Chondrocyte (in vitro differentiated cells): ENCODE measurements at regions not wholly inside any gene's neighbourhood (a gene's known extent, or its start where the extent isn't known, plus 50 kb on each side); places are given as distances from the start of the nearest gene placed in this dataset.

ENCODE experiments used
- DNase-seq: peaks from one replicate; pipeline ENCODE4 v3.0.0; 2021; ENCODE audit warnings: mixed read lengths, low spot score
- H3K27ac Mint-ChIP-seq: one replicate; pipeline ENCODE4 v1.8.0; 2021; ENCODE audit warnings: mild to moderate bottlenecking, moderate library complexity, mixed read lengths; ENCODE audit not compliant: unreplicated experiment
- H3K27me3 Mint-ChIP-seq: 2 replicates; pipeline ENCODE4 v1.8.0; 2021; ENCODE audit warnings: low read depth, mixed read lengths
- H3K36me3 Mint-ChIP-seq: 2 replicates; pipeline ENCODE4 v1.8.0; 2021; ENCODE audit warnings: low read depth, mixed read lengths
- H3K4me1 Mint-ChIP-seq: 2 replicates; pipeline ENCODE4 v1.8.0; 2021; ENCODE audit warnings: low read depth, mild to moderate bottlenecking, mixed read lengths
- H3K4me3 Mint-ChIP-seq: one replicate; pipeline ENCODE4 v1.8.0; 2021; ENCODE audit warnings: mild to moderate bottlenecking, moderate library complexity, mixed read lengths; ENCODE audit not compliant: unreplicated experiment
- H3K9me3 Mint-ChIP-seq: 2 replicates; pipeline ENCODE4 v1.8.0; 2021; ENCODE audit warnings: low read depth, mixed read lengths
- TF ChIP-seq, protein P1 (sequence below): fragments of 200-600 bp; sonication (generic); IDR thresholded peaks from 2 replicates; pipeline ENCODE4 v1.5.0; 2021; ENCODE audit warnings: antibody characterized with exemption, mild to moderate bottlenecking, moderate library complexity

DNA sequence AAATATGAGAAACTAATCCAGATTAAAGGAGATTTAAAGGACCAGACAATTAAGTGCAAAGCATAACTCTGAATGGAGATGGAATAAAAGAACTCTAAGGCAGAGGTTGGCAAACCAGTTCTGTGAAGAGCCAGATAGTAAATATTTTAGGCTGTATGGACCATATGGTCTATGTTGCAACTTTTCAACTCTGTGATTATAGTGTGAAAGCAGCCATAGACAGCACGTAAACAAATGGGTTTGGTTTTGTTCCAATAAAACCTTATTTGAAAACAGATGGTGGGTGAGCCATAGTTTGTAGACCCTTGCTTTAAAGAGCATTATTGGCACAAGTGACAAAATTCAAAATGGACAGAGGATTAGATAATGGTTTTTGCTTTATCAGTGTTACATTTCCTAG lies 884.1 kb downstream of the CCSER2 start:
- DNase-seq, result no peak
- Mint-ChIP-seq H3K4me3 (no peak overlapping the region), H3K36me3 (no peaks in the 10 kb centered on the region), H3K9me3 (peaks cover 12% of the 10 kb centered on the region), H3K27me3 (peaks cover 2% of the 10 kb centered on the region), H3K4me1 (peaks cover 4% of the 10 kb centered on the region), H3K27ac (no peak overlapping the region)
- TF ChIP-seq, protein P1, sequence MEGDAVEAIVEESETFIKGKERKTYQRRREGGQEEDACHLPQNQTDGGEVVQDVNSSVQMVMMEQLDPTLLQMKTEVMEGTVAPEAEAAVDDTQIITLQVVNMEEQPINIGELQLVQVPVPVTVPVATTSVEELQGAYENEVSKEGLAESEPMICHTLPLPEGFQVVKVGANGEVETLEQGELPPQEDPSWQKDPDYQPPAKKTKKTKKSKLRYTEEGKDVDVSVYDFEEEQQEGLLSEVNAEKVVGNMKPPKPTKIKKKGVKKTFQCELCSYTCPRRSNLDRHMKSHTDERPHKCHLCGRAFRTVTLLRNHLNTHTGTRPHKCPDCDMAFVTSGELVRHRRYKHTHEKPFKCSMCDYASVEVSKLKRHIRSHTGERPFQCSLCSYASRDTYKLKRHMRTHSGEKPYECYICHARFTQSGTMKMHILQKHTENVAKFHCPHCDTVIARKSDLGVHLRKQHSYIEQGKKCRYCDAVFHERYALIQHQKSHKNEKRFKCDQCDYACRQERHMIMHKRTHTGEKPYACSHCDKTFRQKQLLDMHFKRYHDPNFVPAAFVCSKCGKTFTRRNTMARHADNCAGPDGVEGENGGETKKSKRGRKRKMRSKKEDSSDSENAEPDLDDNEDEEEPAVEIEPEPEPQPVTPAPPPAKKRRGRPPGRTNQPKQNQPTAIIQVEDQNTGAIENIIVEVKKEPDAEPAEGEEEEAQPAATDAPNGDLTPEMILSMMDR, result no peak

DNA sequence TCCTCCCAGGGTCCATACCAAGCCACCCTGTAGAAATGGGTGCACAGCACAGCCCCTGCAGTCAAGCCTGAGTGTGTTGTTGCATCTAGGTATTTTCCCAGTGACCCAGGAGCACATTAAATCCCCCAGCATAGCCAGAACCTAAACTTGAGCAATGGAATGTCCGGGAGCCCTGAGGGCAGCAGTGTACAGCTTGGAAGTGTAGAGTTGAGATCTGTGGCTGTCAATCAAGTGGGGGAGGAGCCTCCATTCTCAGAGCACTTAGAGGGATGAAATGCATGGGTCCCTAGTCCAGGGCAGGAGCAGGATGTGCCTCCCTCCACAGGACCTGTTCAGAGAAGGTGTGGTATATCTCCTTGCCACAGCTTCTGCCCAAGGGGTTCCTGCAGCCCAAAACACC lies 885.1 kb downstream of the CCSER2 start:
- H3K9me3 Mint-ChIP-seq, result peaks cover 12% of the 10 kb centered on the region
- no peak overlapping the region for H3K4me3 Mint-ChIP-seq
- peaks cover 2% of the 10 kb centered on the region for H3K27me3 Mint-ChIP-seq
- DNase-seq, result no peak
- peaks cover 4% of the 10 kb centered on the region for H3K4me1 Mint-ChIP-seq
- no peak overlapping the region for H3K27ac Mint-ChIP-seq
- no peaks in the 10 kb centered on the region for H3K36me3 Mint-ChIP-seq
- TF ChIP-seq, protein P1, result no peak

DNA sequence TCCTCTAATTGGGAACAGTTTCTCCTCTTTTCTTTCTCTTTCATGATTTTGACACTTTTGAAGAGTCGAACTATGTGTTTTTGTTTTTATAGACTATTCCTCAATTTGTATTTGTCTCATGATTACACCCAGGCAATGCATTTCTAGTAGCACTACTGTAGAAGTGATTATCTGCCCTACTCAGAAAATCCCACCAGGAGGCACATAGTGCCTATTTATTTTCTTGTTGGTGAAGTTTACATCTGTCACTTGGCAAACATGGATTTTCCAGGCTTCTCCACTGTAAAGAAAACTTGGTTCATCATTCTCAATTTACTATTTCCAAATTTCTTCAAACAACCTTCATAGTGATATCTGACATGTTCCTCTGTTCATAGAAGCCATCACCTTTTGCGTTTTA lies 893.9 kb downstream of the CCSER2 start:
- TF ChIP-seq, protein P1, result peak; percentile 53
- Mint-ChIP-seq H3K4me3 (no peak overlapping the region), H3K27ac (no peak overlapping the region), H3K9me3 (peaks cover 15% of the 10 kb centered on the region), H3K36me3 (no peaks in the 10 kb centered on the region), H3K27me3 (no peaks in the 10 kb centered on the region), H3K4me1 (no peaks in the 10 kb centered on the region)
- no peak for DNase-seq

DNA sequence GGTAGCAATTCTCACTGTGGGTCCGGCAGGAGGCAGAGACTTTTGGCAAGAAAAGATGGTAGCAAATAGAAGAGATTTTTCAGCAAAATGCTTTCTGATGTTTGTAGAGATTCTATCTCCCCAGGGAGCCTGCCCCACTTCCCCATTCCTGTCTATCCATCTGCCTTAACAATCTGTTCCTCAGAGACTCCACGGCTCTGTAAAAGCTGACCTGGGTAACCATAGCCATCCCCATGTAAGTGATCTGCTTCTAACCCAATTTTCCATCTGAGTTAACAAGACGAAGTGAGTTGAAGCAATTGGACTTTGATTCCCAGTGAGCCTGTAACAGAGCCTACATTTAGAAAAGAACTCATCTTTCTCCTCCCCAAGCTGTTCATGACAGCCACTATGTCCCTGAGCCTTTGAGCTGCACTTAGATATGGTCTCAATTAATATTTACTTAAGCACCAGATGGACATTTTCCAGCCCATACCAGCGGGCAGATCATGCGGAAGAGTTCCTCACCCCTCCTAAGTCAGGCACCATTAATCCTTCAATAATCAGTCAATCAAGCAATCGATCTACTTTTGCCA lies 896.1 kb downstream of the CCSER2 start:
- H3K27me3 Mint-ChIP-seq, result no peaks in the 10 kb centered on the region
- TF ChIP-seq, protein P1, result no peak
- no peak overlapping the region for H3K4me3 Mint-ChIP-seq
- peaks cover 15% of the 10 kb centered on the region for H3K9me3 Mint-ChIP-seq
- no peaks in the 10 kb centered on the region for H3K4me1 Mint-ChIP-seq
- H3K27ac Mint-ChIP-seq, result no peak overlapping the region
- H3K36me3 Mint-ChIP-seq, result no peaks in the 10 kb centered on the region
- no peak for DNase-seq

DNA sequence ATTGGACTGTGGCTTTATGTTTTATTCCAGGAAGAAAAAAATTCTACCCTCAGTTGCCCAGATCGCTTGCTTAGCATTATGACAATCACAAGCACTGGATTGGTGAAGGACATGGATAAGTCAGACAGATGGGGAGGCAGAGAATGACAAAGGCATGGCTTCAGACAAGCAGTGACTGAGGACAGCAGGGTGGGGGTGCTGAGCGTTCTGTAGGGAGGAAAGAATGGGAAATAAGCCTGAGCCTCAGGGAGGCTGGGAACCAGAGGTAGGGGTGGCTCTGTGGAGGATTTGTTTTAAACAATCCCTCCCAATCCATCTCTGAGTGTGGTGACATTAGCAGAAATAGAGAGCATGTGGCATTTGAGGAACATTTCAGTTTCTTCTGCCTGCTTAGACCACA lies 896.9 kb downstream of the CCSER2 start:
- Mint-ChIP-seq H3K36me3 (no peaks in the 10 kb centered on the region), H3K27me3 (no peaks in the 10 kb centered on the region), H3K27ac (no peak overlapping the region), H3K4me1 (no peaks in the 10 kb centered on the region), H3K4me3 (no peak overlapping the region), H3K9me3 (peaks cover 9% of the 10 kb centered on the region)
- DNase-seq, result no peak
- TF ChIP-seq, protein P1, result no peak
